Naive thymus-derived CD4-positive, alpha-beta T cell (primary cell): ENCODE measurements at regions not wholly inside any gene's neighbourhood (a gene's known extent, or its start where the extent isn't known, plus 50 kb on each side); places are given as distances from the start of the nearest gene placed in this dataset.
"Not testable (repeated sequence)": the region's sequence is repeated elsewhere in the genome, so short reads cannot be mapped to it uniquely, and the experiment has no call there.

Source experiments
- ATAC-seq: fragments of 150-1000 bp; cut with Tn5 transposase; 2 replicates; pipeline ENCODE4 v1.10.0; 2021; ENCODE audit warnings: mild to moderate bottlenecking, moderate library complexity
- CTCF ChIA-PET: fragments of 350-600 bp; sonication (Branson Sonifier 250); formaldehyde crosslinking; loops from one replicate; lab custom pipeline; 2021; ENCODE audit warnings: antibody characterized with exemption; lab: Charles Lee
- POLR2A ChIA-PET: fragments of 350-600 bp; sonication (Branson Sonifier 250); formaldehyde crosslinking; loops from one replicate; lab custom pipeline; 2021; ENCODE audit warnings: antibody characterized with exemption, inconsistent platforms; lab: Charles Lee
- DNase-seq, 9 donors: peaks; one replicate each; pipeline versions ENCODE4 v3.0.0 to v3.0.0-alpha.2; 2020 to 2022; ENCODE audit warnings: mixed read lengths in 1 of 9
- H3K27ac ChIP-seq: one replicate; pipeline ENCODE4 v1.7.0; 2013; ENCODE audit warnings: mild to moderate bottlenecking, low read depth, low read length, moderate library complexity
- H3K27me3 ChIP-seq, 2 donors: one replicate each; pipeline ENCODE4 v1.7.0; 2013; ENCODE audit warnings: low read length in 2 of 2, mild to moderate bottlenecking in 2 of 2, moderate library complexity in 2 of 2; ENCODE audit not compliant: control insufficient read depth in 2 of 2, insufficient read depth in 2 of 2
- H3K36me3 ChIP-seq, 3 experiments: 1 replicate in 2 of 3; 2 replicates in 1 of 3; pipeline ENCODE4 v1.7.0; 2013; ENCODE audit warnings: low read length in 3 of 3, mild to moderate bottlenecking in 3 of 3, moderate library complexity in 1 of 3; ENCODE audit not compliant: insufficient read depth in 3 of 3, control insufficient read depth in 2 of 3
- H3K4me1 ChIP-seq, 2 donors: one replicate each; pipeline ENCODE4 v1.7.0; 2013; ENCODE audit warnings: low read length in 2 of 2, mild to moderate bottlenecking in 2 of 2, moderate library complexity in 1 of 2; ENCODE audit not compliant: control insufficient read depth in 2 of 2, insufficient read depth in 2 of 2
- H3K4me3 ChIP-seq: 2 replicates; pipeline ENCODE4 v1.7.0; 2013; ENCODE audit warnings: mild to moderate bottlenecking, low read length
- H3K9me3 ChIP-seq, 3 experiments: 1 replicate in 2 of 3; 2 replicates in 1 of 3; pipeline ENCODE4 v1.7.0; 2013; ENCODE audit warnings: low read length in 3 of 3; ENCODE audit not compliant: control insufficient read depth in 2 of 3
- H3K27ac Mint-ChIP-seq, 9 donors: one replicate each; pipeline ENCODE4 v1.8.0; 2020 to 2022; ENCODE audit warnings: mixed read lengths in 9 of 9, mild to moderate bottlenecking in 8 of 9, moderate library complexity in 5 of 9, inconsistent platforms in 2 of 9
- H3K27me3 Mint-ChIP-seq, 5 donors: one replicate each; pipeline ENCODE4 v1.8.0; 2021 to 2022; ENCODE audit warnings: mixed read lengths in 5 of 5, mild to moderate bottlenecking in 1 of 5
- H3K36me3 Mint-ChIP-seq, 5 donors: one replicate each; pipeline ENCODE4 v1.8.0; 2020 to 2022; ENCODE audit warnings: mixed read lengths in 5 of 5, mild to moderate bottlenecking in 3 of 5, inconsistent platforms in 1 of 5
- H3K4me1 Mint-ChIP-seq, 7 donors: one replicate each; pipeline ENCODE4 v1.8.0; 2020 to 2022; ENCODE audit warnings: mixed read lengths in 7 of 7, mild to moderate bottlenecking in 3 of 7, inconsistent platforms in 1 of 7
- H3K4me3 Mint-ChIP-seq, 10 donors: one replicate each; pipeline ENCODE4 v1.8.0; 2020 to 2022; ENCODE audit warnings: mild to moderate bottlenecking in 10 of 10, mixed read lengths in 10 of 10, moderate library complexity in 6 of 10, inconsistent platforms in 2 of 10
- H3K9me3 Mint-ChIP-seq, 11 donors: one replicate each; pipeline ENCODE4 v1.8.0; 2020 to 2022; ENCODE audit warnings: mixed read lengths in 11 of 11, mild to moderate bottlenecking in 4 of 11, inconsistent platforms in 1 of 11, moderate library complexity in 1 of 11
- intact Hi-C, 2 donors: fragments of 100-400 bp; cut with micrococcal nuclease; formaldehyde crosslinking; loops; one replicate each; pipeline ENCODE4 v1.15.1; 2023

DNA sequence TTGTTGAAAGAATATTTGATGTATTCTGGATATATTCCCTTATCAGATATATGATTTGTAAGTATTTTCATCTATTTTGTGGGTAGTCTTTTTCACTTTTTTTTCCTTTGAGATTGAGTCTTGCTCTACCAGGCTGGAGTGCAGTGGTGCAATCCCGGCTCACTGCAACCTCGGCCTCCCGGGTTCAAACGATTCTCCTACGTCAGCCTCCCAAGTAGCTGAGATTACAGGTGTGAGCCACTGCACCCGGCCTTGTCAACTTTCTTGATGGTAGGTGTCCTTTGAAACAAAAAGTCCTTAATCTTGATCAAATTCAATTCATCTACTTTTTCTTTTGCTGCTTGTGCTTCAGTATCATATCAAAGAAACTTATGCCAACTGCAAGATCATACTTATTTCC lies 297.2 kb upstream of the NRSN1 start:
- DNase-seq, result no peak
- H3K4me1 ChIP-seq, result no peaks in the 10 kb centered on the region
- H3K27ac ChIP-seq, result no peak overlapping the region
- no peaks in the 10 kb centered on the region for H3K9me3 ChIP-seq
- H3K27me3 ChIP-seq, result no peaks in the 10 kb centered on the region
- Mint-ChIP-seq H3K27me3 (no peaks in the 10 kb centered on the region), H3K27ac (no peak overlapping the region), H3K9me3 (peaks cover 0 to 19% (median 6%) of the 10 kb centered on the region in 11 donors), H3K4me3 (no peak overlapping the region), H3K4me1 (no peaks in the 10 kb centered on the region), H3K36me3 (peaks cover 0 to 4% (median 0%) of the 10 kb centered on the region in 5 donors)
- ChIA-PET CTCF (no interaction called here), POLR2A (no interaction called here)
- H3K4me3 ChIP-seq, result no peak overlapping the region
- no peak for ATAC-seq
- H3K36me3 ChIP-seq, result no peaks in the 10 kb centered on the region
- intact Hi-C loops, result no loop called here

DNA sequence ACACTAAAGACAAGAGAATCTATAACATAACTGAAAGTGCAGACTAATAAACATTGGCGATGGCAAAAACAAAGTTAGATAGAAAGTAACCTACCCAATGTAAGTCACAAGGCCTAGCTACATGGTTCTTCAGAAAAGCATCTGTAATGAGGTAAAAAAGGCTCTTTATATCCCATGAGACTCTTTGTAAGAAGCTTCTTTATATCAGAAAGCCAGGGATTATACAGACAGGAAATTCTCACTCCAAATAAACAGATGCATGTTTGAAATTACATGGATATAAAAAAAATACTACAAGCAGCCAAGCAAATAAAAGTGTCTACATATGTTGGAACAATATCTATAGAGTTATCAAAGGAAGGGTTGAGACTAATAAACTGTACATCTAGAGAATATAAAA lies 284.9 kb upstream of the NRSN1 start:
- no peak for DNase-seq
- H3K27me3 Mint-ChIP-seq, result no peaks in the 10 kb centered on the region
- no peaks in the 10 kb centered on the region for H3K27me3 ChIP-seq
- ChIA-PET POLR2A (no interaction called here), CTCF (no interaction called here)
- no peaks in the 10 kb centered on the region for H3K4me1 Mint-ChIP-seq
- peaks cover 0 to 4% (median 0%) of the 10 kb centered on the region in 11 donors for H3K9me3 Mint-ChIP-seq
- no peaks in the 10 kb centered on the region for H3K36me3 ChIP-seq
- H3K4me3 ChIP-seq, result no peak overlapping the region
- intact Hi-C loops, result no loop called here
- H3K27ac ChIP-seq, result no peak overlapping the region
- H3K4me1 ChIP-seq, result no peaks in the 10 kb centered on the region
- no peak overlapping the region for H3K27ac Mint-ChIP-seq
- no peaks in the 10 kb centered on the region for H3K9me3 ChIP-seq
- no peaks in the 10 kb centered on the region for H3K36me3 Mint-ChIP-seq
- H3K4me3 Mint-ChIP-seq, result no peak overlapping the region
- no peak for ATAC-seq

GRCh38 chr6:23842760-23843159 lies 283.3 kb upstream of the NRSN1 start:
- ChIA-PET CTCF (no interaction called here), POLR2A (no interaction called here)
- no peaks in the 10 kb centered on the region for H3K4me1 Mint-ChIP-seq
- H3K9me3 Mint-ChIP-seq, result peaks cover 0 to 4% (median 0%) of the 10 kb centered on the region in 11 donors
- DNase-seq (no peak), ATAC-seq (no peak)
- no peaks in the 10 kb centered on the region for H3K27me3 Mint-ChIP-seq
- Histone ChIP-seq H3K4me1 (no peaks in the 10 kb centered on the region), H3K36me3 (no peaks in the 10 kb centered on the region), H3K9me3 (no peaks in the 10 kb centered on the region), H3K27ac (no peak overlapping the region), H3K27me3 (no peaks in the 10 kb centered on the region), H3K4me3 (no peak overlapping the region)
- intact Hi-C loops, result no loop called here
- H3K4me3 Mint-ChIP-seq, result no peak overlapping the region
- no peak overlapping the region for H3K27ac Mint-ChIP-seq
- H3K36me3 Mint-ChIP-seq, result no peaks in the 10 kb centered on the region

GRCh38 chr6:23851522-23851921 lies 274.5 kb upstream of the NRSN1 start:
- CTCF ChIA-PET, result no interaction called here
- Histone ChIP-seq H3K27ac (no peak overlapping the region), H3K9me3 (no peaks in the 10 kb centered on the region), H3K36me3 (no peaks in the 10 kb centered on the region), H3K4me3 (no peak overlapping the region), H3K27me3 (no peaks in the 10 kb centered on the region), H3K4me1 (no peaks in the 10 kb centered on the region)
- Mint-ChIP-seq H3K9me3 (peaks cover 0 to 4% (median 0%) of the 10 kb centered on the region in 11 donors), H3K36me3 (no peaks in the 10 kb centered on the region), H3K27me3 (no peaks in the 10 kb centered on the region), H3K4me1 (no peaks in the 10 kb centered on the region), H3K27ac (no peak overlapping the region), H3K4me3 (no peak overlapping the region)
- ATAC-seq, result no peak
- POLR2A ChIA-PET, result no interaction called here
- intact Hi-C loops, result no loop called here
- no peak for DNase-seq

- peaks cover 0 to 12% (median 0%) of the 10 kb centered on the region in 11 donors for H3K9me3 Mint-ChIP-seq
- intact Hi-C loops, H3K27ac ChIP-seq, ATAC-seq, H3K4me3 Mint-ChIP-seq, H3K36me3 Mint-ChIP-seq, POLR2A ChIA-PET, CTCF ChIA-PET, H3K27ac Mint-ChIP-seq, H3K27me3 Mint-ChIP-seq, H3K4me1 Mint-ChIP-seq, H3K4me1 ChIP-seq, DNase-seq, H3K9me3 ChIP-seq, H3K27me3 ChIP-seq, H3K36me3 ChIP-seq, H3K4me3 ChIP-seq: not testable (repeated sequence)
These were observed 272.4 kb upstream of the NRSN1 start for GRCh38 chr6:23853566-23854133.

DNA sequence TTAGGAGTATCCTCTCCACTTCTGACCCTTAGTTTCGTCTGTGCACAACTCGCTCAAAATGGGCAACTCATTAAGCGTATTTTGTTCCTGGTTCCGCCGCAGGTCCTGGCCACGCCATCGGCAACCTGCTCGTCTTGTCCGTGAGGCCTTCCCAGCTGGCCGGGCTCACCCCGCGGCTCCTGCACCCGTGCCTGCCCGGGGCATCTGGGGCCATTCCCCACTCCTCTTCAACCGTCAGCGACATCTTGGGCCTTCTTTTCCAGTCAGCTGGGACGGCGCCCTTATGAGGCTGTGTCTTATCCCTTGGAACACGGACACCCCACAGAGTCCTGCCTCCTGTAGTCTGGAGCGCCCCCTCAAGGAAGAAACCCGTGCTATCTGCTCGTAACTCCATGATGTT lies 271.9 kb upstream of the NRSN1 start:
- H3K27ac ChIP-seq, H3K4me1 ChIP-seq, H3K27me3 ChIP-seq, H3K27ac Mint-ChIP-seq, DNase-seq, H3K36me3 Mint-ChIP-seq, H3K9me3 ChIP-seq, H3K4me3 ChIP-seq, ATAC-seq, H3K4me3 Mint-ChIP-seq, H3K4me1 Mint-ChIP-seq, POLR2A ChIA-PET, H3K36me3 ChIP-seq, intact Hi-C loops, H3K27me3 Mint-ChIP-seq, CTCF ChIA-PET: not testable (repeated sequence)
- H3K9me3 Mint-ChIP-seq, result peaks cover 0 to 12% (median 1%) of the 10 kb centered on the region in 11 donors

GRCh38 chr6:23855497-23856116 lies 270.4 kb upstream of the NRSN1 start:
- Mint-ChIP-seq H3K27me3 (peaks cover 0 to 6% (median 0%) of the 10 kb centered on the region in 5 donors), H3K9me3 (peaks cover 0 to 19% (median 7%) of the 10 kb centered on the region in 11 donors), H3K36me3 (peaks cover 0 to 5% (median 0%) of the 10 kb centered on the region in 5 donors), H3K27ac (no peak overlapping the region), H3K4me3 (no peak overlapping the region), H3K4me1 (no peaks in the 10 kb centered on the region)
- H3K4me3 ChIP-seq, result no peak overlapping the region
- ATAC-seq (no peak), DNase-seq (no peak)
- CTCF ChIA-PET, result no interaction called here
- no peaks in the 10 kb centered on the region for H3K36me3 ChIP-seq
- H3K27me3 ChIP-seq, result no peaks in the 10 kb centered on the region
- POLR2A ChIA-PET, result no interaction called here
- no peaks in the 10 kb centered on the region for H3K9me3 ChIP-seq
- no peaks in the 10 kb centered on the region for H3K4me1 ChIP-seq
- intact Hi-C loops, result no loop called here
- no peak overlapping the region for H3K27ac ChIP-seq
